HG03442 (cell line): ENCODE measurements at regions not wholly inside any gene's neighbourhood (a gene's known extent, or its start where the extent isn't known, plus 50 kb on each side); places are given as distances from the start of the nearest gene placed in this dataset.
"Not testable (repeated sequence)": the region's sequence is repeated elsewhere in the genome, so short reads cannot be mapped to it uniquely, and the experiment has no call there.

Source experiments
- ATAC-seq: cut with Tn5 transposase; IDR thresholded peaks from one replicate; pipeline ENCODE4 v1.9.1; 2021; ENCODE audit warnings: mild to moderate bottlenecking, moderate library complexity; ENCODE audit not compliant: unreplicated experiment

DNA sequence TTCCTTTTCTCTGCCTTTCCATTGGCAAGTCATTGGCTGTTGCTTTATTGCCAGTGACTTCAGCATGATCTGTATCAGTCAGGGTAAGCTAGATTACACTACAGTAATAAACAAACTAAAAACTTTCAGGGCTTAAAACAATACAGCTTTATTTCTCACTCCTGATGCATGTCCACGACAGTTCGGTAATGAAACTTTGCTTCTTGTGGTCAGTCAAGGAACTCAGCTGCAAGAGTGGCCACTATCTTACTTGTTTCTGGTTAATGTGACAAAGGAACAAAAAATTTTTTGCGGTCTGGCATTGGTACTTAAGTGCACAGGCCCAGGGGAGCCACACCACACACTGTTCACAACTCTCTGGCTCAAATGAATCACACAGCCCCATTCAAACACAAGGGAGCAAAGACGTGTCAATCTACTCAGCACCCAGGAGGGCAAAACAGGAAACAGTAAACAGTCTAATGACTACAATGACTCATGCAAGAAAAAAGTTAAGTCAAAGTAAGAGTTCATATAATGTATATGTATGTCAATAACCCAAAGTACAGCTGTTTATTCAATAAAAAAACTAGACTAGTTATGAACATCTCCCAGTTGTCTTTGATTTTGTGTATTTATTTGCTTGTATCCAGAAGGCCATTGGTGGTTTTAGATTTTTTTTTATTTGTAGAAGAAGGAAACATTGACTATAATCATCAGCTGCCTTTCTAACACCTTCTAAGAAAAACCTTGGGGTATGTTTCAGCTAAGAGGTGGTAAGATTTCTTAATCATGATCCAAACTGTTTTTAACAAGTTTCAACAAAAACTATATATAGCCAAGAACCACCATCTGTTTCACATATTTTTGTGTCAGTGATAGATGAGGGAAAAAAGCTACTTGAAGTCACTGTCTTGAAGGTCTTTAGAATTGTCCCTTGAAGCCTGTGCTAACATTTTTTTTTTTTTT is 134.4 kb upstream of the FAM3C start:
- ATAC-seq: peak; percentile 98

DNA sequence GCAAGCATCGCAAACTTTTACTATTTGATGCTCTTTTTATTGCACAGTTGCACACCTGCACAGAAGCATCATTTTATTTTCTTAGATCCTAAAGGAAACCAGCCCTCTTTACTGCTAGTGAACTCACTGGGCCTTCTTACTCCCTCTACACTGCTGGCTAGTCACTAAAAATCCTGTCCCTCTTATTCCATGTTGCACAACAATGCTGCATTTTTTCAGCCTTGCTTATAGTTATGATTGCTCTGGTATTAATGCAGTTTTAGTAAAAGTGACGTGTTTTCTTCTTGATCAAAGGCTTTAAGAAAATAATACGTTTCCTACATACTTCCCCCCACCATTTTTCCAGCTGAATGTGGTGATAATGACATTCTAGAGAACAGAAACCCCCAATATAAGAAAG is 132.9 kb upstream of the FAM3C start:
- no peak for ATAC-seq

DNA sequence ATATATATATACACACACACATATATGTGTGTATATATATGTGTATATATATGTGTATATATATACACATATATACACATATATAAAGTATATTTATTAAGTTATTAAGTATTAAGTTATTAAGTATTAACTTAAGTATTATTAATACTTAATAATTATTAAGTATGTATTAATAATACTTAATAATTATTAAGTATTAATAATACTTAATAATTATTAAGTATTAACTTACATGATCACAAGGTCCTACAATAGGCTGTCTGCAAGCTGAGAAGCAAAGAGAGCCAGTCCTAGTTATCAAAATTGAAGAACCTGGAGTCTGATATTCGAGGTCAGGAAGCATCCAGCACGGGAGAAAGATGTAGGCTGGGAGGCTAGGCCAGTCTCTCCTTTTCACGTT is 130.1 kb upstream of the FAM3C start:
- ATAC-seq: not testable (repeated sequence)

DNA sequence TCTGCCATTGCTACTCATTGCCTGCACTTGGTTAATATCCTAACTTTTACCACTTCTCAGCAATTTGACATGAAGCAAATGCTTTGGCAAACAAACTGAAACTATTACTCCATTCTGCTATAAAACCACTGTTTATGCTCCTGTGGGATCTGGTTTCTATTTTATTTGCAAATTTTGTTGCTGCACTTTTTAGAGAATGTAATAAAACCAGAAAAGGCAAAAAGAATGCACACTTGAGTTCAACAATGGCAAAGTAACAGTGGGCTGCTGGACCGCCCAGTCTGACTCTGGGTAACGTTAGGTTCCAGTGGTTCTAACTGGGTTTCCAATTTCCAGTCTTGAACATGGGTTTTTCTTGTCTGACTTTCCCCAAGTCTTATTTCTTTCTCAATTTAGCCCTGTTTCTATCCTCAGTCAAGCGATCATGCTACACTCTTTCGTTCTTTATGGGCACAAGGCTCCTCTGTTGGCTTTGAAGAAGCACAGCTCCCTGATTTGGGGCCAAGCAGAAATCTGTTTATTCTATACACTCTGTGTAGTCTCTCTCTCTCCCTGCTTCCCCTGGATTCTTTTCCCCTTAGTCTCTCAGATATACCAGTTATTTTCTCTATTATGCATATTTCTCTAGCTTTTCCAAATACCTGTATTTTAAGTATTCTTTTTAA is 129.2 kb upstream of the FAM3C start:
- ATAC-seq: no peak

DNA sequence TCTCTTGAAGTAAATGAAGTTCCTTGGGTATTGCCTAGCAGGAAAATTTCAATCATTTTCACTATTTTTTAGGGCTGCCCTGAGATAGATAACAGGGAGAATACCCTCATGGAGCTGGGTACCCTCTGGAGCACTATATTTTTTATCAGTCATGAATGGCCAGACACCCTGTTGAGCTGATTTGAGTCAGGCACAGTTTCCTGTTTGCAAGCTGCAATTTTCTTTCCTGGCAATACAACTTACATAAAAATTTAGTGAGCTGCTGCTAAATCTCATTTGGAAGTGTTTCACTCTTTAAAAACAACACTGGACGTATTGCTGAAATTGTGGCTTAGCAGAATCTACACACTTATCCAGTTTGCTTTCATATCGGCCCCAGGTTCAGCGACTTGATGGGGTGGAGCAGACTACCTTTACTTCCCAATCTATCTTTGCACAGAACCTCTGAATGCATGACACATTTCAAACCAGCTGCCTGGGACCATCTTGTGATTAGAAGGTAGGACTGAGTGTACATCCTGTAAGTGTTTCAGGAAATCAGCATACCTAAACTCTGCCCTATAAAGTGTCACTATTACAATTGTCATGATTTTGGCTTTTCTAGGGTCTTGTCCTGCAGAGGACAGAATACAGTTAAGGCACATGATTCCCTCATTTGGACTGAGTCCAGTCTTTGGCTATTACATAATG is 125.7 kb upstream of the FAM3C start:
- ATAC-seq: no peak

DNA sequence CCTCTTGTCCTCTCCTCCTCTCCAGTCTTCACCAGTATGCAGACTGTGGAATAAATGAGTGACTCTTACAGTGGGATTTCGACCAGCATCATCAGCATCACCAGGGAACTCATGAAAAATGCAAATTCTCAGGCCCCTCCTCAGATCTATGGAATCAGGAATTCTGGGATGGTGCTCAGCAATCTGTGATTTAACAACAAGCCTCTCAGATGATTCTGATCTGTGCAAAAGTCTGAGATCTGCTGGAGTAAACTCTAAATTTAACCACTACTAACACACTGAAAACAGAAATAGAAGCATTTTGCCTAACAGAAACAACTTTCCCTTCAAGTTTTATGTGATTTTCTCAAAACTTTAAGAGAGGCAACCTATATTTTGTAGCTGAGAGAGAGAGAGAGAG is 124.8 kb upstream of the FAM3C start:
- no peak for ATAC-seq

DNA sequence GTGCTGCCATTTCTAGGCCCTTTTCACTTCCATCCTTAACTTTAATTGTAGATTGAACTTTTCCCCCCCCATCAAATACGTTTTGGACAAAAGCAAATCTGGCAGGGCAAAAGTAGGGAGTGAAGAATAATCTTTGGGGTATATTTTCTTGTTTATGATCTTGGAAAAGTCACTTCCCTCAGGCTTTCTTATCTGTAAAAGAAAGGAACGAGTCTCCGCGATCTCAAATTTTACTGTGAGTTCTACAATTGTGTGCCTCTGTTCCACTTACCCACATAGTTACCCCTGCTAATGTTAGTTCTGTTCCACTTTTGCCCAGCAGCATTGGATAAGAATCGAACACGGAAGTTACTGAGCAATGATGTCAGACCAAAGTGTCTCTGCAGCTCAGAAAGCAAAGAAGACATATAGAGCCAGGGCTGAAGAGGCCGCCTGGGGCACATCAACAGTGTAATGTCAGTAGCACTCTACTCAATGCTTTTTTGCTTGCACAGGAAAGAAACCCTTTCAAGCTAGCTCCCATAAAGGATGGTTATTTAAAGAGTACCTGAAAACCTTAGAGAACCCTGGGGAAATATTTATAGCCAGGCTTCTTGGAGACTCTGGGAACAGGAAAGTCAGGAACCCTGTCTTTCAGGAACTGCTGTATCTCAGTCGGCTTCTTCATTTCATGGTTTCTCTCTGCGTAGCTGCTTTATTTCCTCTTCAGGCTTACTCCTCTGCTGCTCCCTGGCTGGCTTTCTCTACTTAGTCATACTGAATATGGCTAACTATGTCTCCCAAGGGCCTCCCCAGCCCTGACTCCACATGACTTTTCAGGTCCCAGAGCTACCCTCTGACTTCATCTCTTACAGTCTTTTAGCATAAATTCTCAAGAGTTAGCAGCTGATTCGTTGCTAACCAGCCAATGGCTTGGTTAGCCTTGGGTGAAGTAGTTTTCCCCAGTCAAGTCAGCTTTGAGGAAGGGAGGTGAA is 123.7 kb upstream of the FAM3C start:
- peak; percentile 91 for ATAC-seq

DNA sequence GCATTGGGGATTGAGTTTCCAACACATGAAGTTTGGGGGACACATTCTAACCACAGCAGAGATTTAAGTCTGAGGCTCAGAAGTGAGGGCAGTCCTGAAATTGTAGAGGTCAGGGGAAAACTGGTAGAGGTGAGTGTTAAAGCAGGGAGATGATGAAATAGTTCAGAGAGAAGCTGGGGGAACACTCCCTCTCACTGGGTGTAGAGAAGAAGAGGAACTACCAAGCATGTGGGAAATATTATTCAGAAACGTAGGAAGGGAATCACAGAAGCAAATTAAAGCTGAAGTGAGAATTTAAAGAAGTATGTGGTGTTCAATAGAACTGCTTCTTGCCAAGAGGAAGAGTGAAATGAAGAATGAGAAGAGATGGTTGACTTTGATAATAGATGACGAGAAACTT is 121.5 kb upstream of the FAM3C start:
- no peak for ATAC-seq

DNA sequence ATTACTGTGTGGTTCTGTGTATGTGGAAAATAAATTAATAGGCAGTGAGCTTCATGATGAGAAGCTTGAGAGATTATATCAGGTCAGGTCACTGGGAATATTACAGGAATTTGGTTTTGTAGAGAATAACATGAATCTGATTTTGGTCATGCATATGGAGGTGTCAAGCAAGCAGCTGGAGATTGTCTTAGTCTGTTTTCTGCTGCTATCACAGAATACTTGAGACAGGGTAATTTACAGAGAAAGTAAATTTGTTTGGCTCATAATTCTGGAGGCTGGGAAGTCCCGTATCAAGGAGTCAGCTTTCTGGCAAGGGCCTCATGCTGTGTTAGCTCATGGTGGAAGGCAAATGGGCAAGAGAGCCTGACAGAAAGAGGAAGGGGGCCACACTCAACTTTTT is 120.7 kb upstream of the FAM3C start:
- no peak for ATAC-seq

DNA sequence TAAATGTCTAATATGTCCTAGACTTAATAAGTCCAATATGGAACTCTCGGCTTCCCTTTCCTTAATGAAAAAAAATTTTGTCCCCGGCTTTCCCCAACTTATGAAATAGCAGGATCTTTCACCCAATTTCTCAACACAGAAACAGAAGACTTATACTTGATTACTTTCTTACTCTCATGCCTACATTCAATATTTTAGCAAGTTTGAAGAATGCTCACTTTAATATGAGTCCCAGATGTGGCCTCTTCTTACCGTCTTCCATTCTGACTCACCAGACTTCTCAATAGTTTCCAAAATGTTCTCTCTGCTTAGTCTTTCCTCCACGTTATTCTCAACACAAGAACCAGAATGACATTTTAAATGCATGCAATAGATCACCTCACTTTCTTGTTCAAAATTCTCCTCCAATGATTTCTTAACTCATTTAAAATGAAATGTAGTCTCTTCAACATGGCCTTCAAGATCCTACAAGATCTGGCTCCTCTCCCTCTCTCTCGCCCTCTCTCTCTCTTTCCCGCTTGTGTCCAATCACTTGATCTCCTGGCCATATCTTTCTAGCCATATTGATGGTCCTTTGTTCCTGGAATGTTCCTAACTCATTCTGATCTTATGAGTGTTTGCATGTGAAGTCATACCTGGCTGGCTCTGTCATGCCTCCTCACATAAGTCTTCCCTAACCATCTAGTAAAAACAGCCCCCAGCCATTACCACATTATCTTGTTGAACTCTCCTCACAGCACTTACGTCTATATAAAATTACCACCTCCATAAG is 119.7 kb upstream of the FAM3C start:
- no peak for ATAC-seq

DNA sequence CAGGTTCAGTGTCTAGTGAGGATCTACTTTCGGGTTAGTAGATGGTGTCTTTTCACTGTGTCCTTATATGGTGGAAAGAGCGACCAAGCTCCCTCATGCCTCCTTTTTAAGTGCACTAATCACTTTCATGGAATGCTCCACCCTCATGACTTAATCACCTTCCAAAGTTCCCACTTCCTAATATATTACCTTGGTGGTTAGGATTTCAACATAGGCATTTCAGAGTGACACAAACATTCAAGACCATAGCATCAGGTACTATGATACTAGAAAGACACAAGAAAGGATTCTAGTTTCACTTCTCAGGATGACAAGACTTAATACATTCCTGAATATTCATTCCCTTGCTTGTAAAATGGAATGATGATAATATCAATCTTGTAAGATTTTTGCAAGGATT is 119.1 kb upstream of the FAM3C start:
- no peak for ATAC-seq

DNA sequence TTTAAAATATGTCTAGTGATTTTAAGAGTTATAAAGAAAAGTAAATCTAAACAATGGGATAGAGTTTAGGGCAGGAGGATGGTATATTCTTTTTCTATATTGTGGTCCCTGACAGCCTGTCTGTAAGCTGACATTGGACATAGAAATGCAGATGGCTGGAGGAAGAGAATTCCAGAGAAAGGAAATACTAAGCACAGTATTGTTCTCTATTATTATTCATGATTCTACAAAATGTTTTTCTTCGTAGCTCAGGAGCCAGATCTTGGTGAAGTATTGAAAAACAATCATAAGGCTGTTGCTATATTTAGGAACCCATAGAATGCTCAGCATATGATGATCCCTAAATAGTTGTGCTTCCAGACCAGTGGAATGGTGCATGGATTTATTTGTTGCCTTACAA is 117.0 kb upstream of the FAM3C start:
- ATAC-seq: no peak

DNA sequence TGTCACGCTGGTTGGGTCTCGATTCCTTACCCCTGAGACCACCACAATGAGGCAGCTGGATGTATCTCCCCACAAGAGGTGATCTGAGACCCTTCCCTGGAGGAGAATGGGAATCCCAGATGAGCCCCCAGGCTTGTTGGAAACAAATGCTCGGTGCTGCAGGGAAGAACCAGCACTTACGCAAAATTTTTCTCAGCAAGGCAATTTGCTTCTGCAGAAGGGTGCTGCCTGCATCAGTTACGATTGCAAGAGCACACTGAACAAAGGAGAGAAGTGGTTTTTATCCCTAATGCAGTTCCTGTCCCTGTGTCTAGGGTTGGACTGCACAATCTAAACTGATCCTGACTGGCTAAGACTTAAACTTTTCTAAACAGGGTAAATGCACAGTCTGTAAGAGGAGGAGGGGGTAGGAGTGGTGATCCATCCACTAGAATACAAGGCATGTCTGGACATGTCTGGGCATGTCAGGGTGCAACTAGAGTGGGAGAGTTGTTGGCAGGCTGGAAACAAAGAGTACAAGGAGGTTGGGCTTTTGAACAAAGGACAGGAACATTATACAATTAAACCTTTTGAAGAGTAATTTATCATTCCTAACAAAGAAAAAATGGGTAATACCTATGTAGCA is 114.9 kb upstream of the FAM3C start:
- ATAC-seq: no peak

DNA sequence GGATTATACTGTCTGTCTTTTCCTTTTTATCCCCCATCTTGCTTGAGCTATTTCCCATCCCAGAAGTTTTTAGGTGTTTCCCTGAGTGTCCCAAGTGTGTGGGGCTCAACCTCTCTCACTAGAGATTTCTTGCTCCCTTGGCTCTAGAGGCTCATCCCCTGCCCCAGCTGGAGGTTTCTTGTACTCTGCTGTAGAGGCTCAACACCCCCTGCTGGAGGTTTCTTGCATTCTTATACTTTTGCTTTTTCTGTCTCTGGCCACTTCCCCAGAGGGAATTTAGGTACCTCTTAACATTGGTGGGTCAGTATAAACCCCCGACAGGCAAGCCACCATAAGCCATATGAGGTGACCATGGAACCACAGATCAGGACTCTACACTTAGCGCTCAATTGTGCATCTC is 114.2 kb upstream of the FAM3C start:
- no peak for ATAC-seq

DNA sequence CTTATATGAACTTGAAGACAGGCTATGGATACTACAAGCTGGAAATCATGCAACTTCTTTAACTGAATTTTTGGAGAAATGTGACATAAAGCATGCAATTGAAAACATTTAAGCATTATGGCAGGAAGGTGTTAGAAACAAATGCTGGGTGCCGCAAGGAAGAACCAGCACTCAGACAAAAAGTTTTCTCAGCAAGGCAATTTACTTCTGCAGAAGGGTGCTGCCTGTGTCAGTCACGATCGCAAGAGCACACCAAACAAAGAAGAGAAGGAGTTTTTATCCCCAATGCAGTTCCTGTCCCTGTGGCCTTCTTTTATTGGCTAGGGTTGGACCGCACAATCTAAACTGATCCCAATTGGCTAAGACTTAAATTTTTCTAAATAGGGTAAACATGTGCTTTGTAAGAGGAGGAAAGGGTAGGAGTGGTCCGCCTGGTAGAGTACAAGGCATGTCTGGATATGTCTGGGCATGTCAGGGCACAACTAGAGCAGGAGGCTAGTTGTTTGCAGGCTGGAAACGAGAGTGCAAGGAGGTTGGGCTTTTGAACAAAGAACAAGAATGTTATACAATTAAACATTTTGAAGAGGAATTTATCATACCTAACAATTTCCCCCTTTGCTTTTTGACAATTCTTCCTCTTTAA is 109.6 kb upstream of the FAM3C start:
- ATAC-seq: no peak

DNA sequence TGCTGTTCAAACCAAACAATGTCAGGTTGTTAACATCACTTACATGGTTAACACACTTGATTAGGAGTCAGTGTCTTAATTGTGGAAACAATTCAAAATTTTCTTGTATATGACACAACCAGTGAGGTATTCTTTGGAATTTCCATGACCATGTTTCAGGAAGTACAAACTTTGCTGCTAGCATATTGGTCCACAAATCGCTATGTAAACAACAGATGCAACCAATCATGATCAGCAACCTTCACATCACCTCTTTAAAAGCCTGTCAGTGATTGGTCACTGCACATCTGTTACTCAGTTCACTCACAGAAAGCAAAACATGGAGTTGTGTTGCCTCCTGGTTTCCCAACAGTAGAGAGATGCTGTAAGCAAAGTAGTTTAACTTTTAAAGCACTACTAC is 108.9 kb upstream of the FAM3C start:
- ATAC-seq: no peak

DNA sequence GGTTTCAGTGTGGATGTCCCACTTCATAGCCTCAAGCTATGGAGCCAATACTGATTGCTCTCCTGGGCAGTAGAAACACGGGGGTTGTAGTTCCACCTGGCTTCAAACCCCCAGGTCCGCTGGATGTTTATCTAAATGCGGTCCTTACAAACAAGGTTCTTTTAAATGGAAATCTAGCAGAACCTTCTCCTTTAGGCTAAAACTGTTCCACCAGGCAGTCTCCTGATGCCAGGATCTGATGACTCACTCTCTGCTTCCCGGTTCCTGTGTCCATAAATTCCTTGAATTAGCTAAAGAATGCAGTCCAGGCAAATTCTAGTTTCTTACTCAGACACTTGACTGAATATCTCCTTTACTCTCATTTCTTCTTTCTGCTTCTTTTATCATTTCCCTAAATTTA is 108.4 kb upstream of the FAM3C start:
- ATAC-seq: no peak

DNA sequence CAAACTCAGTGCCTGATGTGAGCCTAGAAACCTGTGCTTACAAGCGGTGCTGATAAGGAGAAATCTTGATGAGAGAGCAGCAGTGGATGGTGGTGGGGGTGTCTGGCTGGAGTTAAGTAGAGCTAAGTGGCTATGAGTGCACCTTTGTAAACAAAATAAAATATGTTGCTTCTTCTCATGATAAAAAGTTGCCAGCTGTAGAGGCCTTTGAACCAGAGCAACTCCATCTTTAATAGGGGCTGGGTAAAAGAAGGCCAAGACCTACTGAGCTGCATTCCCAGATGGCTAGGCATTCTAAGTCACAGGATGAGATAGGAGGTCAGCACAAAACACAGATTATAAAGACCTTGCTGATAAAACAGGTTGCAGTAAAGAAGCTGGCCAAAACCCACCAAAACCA is 107.6 kb upstream of the FAM3C start:
- no peak for ATAC-seq

DNA sequence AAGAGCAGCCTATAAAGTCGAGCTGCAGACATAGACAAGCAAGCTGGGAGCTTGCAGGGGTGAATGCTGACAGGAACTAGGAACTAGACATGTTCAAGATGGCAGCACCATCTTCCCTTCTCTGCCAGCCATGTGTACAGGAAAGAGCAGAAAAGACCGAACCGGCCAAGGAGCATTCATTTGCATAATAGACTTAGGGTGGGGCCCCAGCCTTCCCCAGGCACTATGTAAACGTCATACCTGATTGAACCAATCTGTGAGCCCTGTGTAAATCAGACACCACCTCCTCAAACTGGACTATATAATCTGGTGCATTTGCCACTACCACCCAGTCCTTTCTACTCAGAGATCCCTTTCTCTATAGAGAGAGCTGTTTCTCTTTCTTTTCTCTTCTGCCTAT is 106.9 kb upstream of the FAM3C start:
- no peak for ATAC-seq
